ENCODE measurements at regions not wholly inside any gene's neighbourhood (a gene's known extent, or its start where the extent isn't known, plus 50 kb on each side); places are given as distances from the start of the nearest gene placed in this dataset.

DNA sequence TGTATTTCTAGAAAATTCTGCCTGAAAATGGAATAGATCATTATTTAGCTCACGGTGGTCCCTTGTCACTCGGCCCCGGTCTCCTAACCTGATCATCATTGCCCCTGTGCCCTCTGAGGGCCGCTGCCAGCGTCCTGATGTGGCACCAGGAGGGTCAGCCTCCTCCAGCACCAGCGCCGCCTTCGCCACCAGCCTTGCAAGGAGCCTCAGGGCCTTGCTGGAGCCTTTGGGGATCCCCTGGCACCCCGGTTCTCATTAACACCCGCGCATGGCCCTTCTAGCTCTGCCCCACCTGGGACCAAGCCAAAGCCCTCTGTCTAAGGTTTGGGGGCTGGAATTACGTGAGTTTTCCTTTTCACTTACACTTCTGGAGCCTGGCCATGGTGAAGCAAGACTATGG lies 282.5 kb upstream of the ADARB2 start:
- DNase-seq (ENCODE audit: low read depth): no peak

DNA sequence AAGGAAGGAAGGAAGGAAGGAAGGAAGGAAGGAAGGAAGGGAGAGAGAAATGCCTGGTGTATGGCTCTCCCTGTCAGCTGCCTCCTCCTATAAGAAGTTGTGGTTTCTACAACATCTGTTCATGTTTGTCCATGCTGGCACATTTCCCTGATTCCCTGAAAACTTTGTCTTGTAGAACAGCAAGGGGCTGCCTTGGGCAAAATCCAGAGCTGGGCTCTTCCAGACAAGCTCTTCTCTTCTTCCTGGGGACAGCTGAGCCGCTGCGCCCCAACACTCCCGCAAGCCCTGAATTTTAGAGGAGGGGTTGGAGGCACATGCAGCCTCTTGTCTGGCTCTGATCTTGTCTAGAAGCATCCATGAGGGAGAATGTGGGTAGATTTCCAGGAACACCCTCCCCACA lies 282.0 kb upstream of the ADARB2 start:
- DNase-seq (ENCODE audit: low read depth): no peak

DNA sequence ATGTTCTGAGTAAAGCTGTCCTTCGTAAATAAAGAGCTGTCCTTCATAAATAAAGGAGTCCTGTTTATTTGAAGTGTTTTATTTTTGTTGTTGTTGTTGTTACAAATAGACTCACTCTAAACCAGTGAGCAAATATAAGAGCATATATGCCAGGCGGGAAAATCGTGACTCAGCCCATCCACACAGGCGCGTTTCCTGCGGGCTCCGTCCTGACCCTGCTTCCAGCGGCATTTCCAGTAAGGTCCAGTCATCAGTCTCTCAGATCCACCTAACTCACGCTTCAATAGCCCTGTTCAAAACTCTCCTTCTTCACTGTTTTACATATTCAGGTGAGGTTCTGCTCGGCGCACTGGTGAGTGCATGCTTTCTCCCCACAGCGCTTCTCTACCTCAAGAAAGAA lies 277.2 kb upstream of the ADARB2 start:
- no peak for DNase-seq (ENCODE audit: low read depth)

DNA sequence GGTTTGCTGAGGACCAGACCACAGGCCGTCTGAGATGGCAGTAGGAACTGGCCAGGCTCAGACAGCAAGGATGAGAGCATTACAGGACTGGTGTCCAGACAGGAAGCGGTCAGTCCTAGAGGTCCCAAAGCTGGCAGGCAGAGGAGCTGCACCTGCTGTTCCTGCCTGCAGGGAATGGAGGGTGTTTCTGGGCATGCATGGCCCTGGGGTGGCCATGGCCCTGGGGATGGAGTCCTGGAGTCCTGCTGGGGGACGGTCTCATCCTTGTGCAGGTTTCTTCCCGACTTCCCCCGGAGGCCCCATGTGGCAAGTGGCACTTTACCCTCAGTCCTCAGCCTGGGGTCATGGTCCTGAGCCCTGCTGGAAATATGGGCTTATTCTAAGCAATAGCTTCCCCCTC lies 274.9 kb upstream of the ADARB2 start:
- DNase-seq (ENCODE audit: low read depth): no peak

DNA sequence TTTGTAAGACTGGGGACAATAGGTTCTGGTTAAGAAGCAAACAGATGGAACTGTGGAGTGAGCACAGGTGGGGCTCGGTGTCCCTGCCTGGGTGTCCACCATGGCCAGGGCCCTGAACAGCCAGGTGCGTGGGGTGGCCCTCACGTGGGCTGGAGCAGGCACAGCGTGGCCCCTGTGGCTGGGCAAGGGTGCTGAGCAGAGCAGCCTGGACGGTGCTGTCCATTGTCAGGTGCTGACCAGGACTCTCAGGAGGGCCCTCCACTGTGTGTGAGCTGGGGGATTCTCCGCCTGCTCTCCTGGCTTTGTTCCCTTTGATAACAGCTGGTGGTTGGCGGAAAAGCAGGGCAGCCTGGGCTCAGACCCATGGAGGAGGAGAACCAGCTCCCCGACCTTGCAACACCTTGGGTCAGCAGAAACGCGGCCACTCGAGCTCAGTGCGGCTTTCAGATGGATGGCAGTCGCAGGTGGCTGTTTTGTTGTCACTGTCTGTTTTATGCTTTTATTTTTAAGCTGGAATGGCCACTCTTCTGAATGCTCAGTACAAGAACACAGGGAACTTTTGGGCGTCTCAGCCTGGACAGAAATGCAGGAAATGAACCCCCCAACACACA lies 273.9 kb upstream of the ADARB2 start:
- no peak for DNase-seq (ENCODE audit: low read depth)

DNA sequence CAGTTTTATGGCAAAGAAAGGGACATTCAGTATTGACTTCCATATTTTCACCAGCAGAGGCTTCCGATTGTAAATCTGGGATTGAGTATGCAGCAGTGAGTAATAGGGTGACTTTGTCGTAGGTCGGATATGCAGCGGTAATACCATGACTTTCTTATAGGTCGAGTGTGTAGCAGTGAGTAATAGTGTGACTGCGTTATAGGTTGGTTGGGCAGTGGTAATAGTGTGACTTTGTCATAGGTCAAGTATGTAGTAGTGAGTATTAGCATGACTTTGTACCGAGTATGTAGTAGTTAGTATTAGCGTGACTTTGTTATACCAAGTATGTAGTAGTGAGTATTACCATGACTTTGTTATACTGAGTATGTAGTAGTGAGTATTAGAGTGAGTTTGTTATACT lies 268.2 kb upstream of the ADARB2 start:
- no peak for DNase-seq (ENCODE audit: low read depth)

DNA sequence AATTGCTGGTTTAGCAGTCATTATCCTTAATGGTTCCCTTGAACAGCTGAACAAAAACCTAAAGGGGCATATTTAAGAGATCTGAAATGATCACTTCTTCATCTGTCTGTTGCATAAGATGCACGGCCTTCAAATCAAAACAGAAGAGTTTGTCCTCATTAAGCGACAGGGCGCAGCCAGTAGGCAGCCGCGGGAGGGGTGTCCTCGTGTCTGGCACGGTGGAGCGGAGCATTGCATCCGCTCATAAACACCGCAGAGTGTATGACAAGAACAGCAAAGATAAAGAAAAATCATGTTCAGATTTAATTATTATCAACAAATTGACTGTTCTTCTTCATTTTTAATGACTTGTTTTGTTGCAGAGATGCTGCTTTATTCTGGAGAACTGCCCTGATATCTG lies 255.6 kb upstream of the ADARB2 start:
- DNase-seq (ENCODE audit: low read depth): no peak

DNA sequence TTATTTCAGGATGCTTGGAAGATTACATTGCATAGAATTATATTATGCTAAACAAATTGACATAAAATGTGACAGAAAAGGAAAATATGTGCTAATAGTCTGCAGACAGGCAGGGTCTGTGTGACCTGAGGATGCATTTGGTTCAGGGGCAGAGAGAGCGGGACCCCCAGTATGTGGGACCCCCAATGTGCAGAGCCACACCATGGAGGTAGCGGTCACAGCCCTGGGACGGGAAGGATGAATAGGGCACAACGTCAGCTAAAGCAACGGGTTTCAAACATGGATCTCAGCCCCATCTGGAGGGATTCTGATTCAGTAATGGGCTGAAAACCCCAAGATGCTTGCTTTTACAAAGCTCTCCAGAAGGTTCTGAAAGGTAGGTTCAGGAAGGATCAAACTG lies 251.8 kb upstream of the ADARB2 start:
- no peak for DNase-seq (ENCODE audit: low read depth)

DNA sequence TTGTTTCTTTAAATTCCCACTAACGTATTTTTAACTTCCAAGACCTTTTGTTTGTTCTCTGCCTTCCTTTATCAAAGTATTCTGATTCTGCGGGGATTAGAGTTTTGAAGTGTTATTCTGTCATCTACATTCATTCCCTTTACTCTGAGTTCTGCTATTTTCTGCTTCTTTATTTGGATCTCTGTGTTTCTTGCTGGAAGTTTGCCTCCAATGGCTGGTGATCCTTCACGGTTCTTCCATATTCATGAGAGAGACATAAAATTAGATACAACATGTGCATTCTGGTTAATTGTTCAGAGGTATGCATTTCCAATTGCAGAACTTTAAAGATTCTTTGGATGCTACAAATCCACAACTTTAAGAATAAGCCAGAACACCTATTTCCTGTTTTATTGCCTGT lies 244.7 kb upstream of the ADARB2 start:
- DNase-seq (ENCODE audit: low read depth): no peak

DNA sequence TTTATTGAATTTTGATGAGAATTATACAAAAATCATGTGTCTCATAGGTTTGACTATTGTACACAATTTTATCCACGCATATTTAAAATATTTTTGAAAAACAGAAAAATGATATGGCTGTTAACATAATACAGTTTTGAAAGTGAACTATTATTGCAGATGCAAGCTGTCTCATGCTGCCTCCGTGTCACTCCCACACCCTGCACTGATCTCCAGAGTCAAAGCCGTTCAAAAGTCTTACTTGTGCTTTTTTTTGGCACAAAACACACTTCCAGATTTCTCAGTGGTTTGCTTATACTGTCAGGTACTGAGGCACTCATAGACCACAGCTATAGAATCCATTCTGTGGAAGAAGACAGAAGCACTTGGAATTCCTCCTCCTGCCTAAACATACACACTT lies 243.1 kb upstream of the ADARB2 start:
- DNase-seq (ENCODE audit: low read depth): no peak

DNA sequence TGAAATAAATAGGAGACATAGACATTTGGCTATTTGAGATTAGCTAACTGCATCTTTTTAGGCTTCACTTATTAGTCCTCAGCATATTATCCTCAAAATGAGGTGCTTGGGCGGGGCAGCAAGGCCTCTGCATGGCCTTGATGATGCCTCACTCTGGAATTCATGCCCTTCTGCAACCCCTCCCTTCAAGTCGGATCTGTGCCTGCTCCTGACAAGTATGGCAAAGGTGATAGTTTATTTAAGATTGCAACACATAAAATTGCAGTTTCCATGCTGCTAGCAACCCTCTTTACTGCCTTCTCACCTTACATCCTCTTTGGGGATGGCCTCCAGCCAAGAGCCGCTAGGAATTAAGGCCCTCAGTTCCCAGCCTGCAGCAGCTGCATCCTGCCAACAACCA lies 241.3 kb upstream of the ADARB2 start:
- DNase-seq (ENCODE audit: low read depth): no peak

DNA sequence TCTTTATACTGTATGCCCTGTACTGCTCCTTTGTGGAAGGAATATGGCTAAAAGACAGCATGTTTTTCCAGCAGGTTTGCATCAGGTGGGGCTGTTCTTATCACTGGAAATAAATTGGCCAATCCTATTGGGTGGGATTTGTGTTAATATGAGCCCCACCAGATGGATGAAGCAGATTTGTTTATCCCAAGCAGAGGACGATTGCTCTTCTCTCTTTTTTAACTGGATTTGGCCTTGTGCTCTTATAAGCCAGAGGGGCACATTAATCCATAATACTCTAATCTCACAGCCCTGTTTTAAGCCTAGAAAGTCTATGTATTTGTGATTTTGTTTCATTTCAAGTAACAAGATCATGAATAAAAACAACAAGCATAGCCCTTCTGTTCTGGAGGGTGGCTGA lies 240.1 kb upstream of the ADARB2 start:
- DNase-seq (ENCODE audit: low read depth): no peak

DNA sequence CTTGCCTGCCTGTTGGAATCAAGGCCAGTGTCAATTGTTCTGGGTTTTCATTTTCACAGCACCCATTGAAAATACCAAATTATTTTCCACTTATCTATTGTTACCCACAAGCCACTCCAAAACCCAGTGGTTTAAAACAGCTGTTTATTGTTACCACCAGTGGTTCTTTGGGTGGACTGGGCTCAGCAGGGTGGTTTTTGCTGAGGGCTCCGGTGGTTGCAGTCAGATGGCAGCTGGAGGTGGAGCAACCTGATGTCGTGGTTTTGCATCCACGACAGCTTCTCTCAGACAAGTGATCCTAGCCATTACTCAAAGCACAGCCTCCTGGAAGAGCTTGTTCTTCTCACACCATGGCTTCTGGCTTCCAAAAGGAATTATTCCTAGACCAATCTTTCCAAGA lies 235.1 kb upstream of the ADARB2 start:
- DNase-seq (ENCODE audit: low read depth): no peak

DNA sequence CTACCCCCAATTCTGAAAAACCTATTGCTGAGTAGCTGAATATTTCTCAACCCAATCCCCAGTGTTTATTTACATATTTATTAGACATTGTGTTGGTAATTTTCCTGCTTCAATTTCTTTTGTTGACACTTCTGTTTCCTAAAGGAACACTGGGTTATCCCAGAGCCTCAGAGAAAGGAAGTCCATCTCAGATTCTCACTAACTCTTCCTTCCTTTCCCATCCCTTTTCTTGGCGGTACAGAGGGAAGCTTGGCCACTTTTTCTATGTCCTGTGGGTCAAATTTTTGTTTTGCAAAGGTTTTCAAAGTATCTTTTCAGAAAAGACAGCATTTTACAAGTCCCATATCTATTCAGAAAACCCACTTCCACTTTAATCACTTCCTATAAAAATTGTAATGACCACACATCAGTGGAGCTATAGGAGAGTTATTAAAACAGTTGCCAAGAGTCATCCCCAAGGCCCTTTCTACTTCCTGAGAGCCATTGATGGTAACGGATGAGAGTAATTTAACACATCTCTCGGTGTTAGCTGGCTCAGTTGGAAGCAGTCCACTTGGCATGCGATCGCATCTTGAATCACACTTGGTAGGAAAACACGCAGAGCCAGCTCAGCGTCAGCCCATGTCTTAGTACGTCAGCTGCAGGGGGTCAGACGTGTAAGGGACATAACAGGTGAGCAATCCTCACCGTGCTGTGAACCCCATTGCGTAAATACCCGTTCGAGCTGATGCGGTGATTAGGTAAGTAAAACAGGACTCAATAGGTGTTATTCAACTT lies 231.1 kb upstream of the ADARB2 start:
- DNase-seq (ENCODE audit: low read depth): no peak

DNA sequence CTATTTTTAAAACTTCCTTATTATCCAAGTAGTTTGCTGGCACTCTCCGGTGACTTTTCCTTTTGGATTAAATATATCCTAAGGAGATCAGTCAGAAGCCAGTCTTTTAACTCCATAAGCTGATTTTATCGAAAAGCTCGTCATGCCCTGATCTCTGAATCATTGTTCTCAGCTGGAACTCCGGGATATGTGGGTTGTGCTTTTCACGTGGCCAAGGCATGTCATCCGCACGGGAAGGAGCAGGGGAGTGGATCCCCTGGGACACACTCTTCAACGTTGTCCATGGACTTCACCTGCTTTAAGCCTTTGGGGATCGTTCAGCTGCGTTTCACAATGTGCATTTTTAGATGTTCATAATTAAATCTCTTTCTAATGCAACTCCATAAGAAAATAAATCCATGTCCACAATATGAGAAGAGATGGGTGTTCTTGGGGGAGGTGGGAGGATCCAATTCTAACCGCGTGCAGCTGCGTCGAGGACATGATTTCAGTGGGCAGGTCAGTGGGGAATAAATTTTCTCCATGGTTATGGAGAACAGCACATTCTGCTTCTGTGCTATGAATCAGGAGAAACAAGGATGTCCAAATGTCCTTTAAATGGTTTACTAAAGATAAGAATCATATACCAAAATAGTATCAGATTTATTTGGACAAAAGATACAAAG lies 229.5 kb upstream of the ADARB2 start:
- no peak for DNase-seq (ENCODE audit: low read depth)

DNA sequence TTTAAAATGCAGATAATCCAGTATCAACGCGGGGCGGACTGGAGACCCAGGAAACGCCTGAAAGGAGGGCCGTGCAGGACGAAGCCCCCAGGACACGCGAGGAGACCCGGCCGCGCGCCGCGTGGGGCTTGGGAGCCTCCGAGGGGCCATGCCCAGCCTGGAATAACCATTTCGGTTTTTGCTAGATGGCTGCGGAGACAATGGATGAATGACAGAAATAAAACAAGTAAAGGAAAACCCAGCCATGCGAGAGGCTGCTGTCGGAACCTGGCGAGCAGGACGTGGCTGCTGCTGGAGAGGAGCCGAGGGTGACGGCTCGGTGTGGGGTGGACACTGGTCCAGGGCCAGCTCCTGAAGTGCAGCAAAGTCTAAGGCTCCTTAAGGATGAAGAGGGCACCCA lies 227.2 kb upstream of the ADARB2 start:
- no peak for DNase-seq (ENCODE audit: low read depth)

DNA sequence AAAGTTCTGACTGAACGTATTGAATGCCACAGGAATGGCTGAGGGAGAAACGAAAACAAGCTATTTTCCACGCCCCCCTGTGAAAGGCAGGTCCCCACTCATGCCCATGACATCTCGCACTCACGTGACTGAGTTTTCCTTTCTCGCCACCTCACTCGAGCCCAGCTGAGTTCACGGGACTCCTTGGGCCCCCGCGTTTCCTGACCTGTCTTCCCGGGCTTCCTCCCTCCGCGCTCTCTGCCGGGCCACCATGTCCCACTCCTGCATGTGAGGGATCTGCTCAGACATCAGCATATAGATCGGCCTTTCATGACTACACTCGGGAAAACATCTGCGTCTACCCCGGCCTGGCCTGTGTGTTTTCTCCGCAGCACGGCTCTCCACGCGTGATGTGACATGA lies 226.0 kb upstream of the ADARB2 start:
- DNase-seq (ENCODE audit: low read depth): no peak

DNA sequence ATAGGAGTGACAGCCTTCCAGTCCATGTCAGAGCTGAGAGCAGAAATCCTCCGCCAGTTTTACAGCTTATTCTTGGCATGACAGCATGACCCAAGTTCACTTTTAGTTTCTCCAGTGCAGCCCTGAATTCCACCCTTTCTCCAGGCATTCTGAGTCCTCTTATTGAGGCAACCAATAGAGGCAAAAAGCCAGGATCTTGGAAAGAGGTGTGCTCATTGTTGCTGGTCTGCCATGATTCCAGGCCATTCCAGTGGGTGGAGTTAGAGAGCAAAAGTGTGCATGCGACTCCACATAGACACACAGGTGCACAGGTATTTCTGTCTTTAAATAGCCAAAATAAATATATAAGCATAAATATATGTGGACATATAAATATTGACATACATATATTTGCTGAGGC lies 224.7 kb upstream of the ADARB2 start:
- DNase-seq (ENCODE audit: low read depth): no peak

DNA sequence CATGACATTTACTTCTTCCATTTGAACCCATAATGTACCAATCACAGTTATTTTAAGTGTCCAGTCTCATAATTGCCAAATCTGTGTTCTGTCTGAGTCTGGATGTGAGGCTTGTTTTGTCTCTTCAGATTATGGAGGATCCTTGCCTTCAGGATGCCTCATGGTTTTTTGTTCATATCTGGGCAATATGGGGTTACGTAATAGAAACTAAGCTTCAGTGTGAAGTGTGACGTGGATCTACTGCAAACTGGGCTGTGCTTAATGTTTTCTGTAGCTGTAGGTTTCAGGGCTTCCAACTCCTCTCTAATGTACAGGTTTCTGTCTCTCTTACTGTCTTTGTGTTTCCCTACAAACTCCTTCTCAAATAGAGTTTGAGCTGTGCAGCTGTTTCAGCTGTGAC lies 223.7 kb upstream of the ADARB2 start:
- no peak for DNase-seq (ENCODE audit: low read depth)

DNA sequence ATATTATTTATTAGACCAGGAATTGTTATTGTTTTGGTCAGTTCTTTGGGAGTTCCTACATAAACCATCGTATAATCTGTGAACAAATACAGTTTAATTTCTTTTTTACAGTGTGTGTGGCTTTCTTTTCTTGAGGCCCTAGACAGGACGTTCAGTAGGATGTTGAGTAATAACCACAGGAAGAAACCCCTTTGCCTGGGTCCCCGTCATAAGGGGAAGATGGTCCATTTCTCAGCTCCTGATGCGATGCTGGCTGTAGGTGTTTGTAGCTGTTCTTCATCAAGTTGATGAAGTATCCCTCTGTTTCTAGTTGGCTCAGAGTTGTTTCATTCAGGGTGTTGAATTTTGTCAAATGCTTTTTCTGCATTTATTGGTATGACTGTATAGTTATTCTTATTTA lies 219.7 kb upstream of the ADARB2 start:
- no peak for DNase-seq (ENCODE audit: low read depth)

DNA sequence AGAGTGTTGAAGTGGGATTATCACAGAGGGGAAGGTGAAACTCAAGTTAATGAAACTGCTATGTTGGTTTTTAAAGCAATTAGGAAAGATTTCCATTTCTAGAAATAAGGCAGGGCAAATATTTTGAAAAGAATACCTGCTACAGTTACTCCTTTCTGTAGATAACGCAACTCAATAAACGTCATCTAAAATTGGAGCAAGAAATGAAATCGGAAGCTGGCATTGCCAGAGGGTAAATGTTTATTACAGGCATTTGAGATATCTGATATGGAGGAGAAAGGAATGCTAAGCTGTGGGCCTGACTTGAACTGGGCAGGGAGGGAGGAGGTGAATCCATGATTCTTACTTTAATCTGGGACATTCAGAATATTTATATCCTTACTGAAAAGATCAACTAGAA lies 217.0 kb upstream of the ADARB2 start:
- no peak for DNase-seq (ENCODE audit: low read depth)

DNA sequence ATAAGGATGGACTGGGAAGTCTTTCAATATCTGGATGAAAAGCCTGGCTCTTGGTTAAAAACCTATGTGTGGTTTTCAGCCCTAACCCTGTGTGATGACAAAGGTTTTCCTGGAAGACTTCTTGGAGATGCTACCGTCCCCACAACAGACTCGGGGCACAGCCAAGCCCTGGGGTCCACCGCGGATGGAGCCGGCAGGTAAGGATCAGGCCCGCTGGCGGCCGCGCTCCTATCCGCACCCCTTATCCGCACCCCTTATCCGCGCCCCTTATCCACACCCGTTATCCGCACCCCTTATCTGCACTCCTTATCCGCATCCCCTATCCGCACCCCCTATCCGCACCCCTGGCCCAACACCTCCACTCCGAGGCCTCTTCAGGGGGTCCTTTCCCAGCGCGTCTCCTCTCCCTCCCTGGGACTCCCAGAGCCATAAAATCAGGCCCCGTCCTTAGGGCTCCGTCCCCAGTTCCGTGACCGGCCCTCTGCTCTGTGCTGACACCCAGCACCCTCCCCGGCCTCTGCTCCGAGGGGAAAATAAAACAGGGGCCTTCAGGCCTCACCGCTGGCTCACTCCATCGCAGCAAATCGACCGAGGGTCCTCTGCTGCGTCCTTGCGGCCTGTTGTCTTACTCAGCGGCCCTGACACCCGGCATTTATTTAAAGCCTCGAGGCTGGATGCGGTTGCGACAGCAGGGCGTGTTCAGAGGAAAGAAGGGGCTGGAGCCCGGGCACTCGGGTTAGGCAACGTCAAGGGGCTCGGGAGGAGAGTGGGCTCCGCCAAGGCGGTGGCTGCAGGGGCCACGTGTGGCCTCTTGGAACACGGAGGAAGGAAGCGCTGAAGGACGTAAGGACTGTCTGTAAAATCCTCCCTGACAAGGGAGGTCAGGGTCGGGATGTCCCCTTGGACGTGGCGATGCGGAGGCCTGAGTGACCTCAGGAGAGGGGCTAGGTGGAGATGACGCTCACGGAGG lies 215.1 kb upstream of the ADARB2 start:
- DNase-seq (ENCODE audit: low read depth): no peak
